ENCODE measurements at regions not wholly inside any gene's neighbourhood (a gene's known extent, or its start where the extent isn't known, plus 50 kb on each side); places are given as distances from the start of the nearest gene placed in this dataset.

DNA sequence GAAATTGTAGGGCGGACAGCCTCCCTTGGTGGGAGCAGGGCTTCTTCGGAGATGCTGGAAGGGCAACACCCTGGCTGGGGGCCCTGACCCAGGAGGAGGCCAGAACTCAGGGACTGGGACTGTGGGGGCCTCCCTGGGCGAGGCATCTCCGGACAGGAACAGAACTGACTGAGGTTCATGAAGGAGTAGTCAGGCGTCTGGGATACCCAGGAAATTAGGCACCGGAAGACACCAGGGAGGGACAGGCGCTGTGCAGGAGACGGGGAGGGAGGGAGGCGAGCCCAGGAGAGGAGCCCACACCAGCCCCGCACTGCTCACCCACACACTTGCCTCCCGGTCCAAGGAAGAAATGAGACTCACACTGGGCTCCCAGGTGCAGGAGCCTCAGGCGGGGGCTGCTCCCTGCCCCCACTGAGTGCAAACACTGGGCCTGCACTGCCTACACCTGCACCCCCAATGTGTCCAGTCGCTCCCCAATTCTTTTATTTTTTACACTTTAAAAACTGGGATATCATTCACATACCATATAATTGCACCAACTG lies 262.6 kb upstream of the SFSWAP start:
- DNase-seq (no peak), ATAC-seq (ENCODE audit: insufficient read depth, low FRiP score) (no peak)
- TF ChIP-seq, protein P1, sequence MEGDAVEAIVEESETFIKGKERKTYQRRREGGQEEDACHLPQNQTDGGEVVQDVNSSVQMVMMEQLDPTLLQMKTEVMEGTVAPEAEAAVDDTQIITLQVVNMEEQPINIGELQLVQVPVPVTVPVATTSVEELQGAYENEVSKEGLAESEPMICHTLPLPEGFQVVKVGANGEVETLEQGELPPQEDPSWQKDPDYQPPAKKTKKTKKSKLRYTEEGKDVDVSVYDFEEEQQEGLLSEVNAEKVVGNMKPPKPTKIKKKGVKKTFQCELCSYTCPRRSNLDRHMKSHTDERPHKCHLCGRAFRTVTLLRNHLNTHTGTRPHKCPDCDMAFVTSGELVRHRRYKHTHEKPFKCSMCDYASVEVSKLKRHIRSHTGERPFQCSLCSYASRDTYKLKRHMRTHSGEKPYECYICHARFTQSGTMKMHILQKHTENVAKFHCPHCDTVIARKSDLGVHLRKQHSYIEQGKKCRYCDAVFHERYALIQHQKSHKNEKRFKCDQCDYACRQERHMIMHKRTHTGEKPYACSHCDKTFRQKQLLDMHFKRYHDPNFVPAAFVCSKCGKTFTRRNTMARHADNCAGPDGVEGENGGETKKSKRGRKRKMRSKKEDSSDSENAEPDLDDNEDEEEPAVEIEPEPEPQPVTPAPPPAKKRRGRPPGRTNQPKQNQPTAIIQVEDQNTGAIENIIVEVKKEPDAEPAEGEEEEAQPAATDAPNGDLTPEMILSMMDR (IDR thresholded peaks at IDR 0.05; ENCODE audit: control extremely low read depth, extremely low read depth), result no peak
- Histone ChIP-seq H3K9ac (ENCODE audit: insufficient read depth in 1 of 2, low read length in 2 of 2) (no peak overlapping the region), H3K4me1 (ENCODE audit: control insufficient read depth in 5 of 5, insufficient read depth in 5 of 5, low read length in 5 of 5) (no peaks in the 10 kb centered on the region), H3K36me3 (ENCODE audit: control insufficient read depth in 4 of 4, insufficient read depth in 4 of 4, low read length in 4 of 4) (no peaks in the 10 kb centered on the region), H3K4me3 (no peak overlapping the region), H3K27me3 (ENCODE audit: control insufficient read depth in 3 of 3, insufficient read depth in 3 of 3, low read length in 2 of 3) (peaks cover 0 to 4% (median 0%) of the 10 kb centered on the region in 3 donors), H3K27ac (ENCODE audit: low read depth in 1 of 2, low read length in 1 of 2) (no peak overlapping the region), H3K9me3 (ENCODE audit: control insufficient read depth in 4 of 4, insufficient read depth in 3 of 4, low read length in 3 of 4) (peaks cover 0 to 8% (median 4%) of the 10 kb centered on the region in 4 donors)
- WGBS, 2 donors, result 82 to 86% methylated on average over 13 of the region's 13 CpGs

DNA sequence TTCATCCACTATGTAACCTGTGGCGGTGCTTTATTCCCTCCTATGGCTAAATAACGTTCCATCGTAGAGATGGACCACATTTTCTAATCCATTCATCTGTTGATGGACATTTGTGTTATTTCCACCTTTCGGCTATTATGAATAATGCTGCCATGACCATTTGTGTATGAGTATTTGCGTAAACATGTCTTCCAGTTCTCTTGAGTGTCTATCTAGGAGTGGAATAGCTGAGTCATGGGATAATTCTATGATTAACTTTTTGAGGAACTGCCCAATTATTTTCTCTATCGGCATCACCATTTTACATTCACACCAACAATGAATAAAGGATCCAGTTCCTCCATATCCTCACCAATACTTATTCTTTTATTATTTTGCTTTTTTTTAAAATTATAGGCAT lies 261.9 kb upstream of the SFSWAP start:
- H3K36me3 ChIP-seq (ENCODE audit: control insufficient read depth in 4 of 4, insufficient read depth in 4 of 4, low read length in 4 of 4), result no peaks in the 10 kb centered on the region
- H3K27ac ChIP-seq (ENCODE audit: low read depth in 1 of 2, low read length in 1 of 2), result no peak overlapping the region
- peaks cover 0 to 8% (median 4%) of the 10 kb centered on the region in 4 donors for H3K9me3 ChIP-seq (ENCODE audit: control insufficient read depth in 4 of 4, insufficient read depth in 3 of 4, low read length in 3 of 4)
- peaks cover 0 to 4% (median 0%) of the 10 kb centered on the region in 3 donors for H3K27me3 ChIP-seq (ENCODE audit: control insufficient read depth in 3 of 3, insufficient read depth in 3 of 3, low read length in 2 of 3)
- no peak overlapping the region for H3K9ac ChIP-seq (ENCODE audit: insufficient read depth in 1 of 2, low read length in 2 of 2)
- H3K4me1 ChIP-seq (ENCODE audit: control insufficient read depth in 5 of 5, insufficient read depth in 5 of 5, low read length in 5 of 5), result no peaks in the 10 kb centered on the region
- TF ChIP-seq, protein P1 (IDR thresholded peaks at IDR 0.05; ENCODE audit: control extremely low read depth, extremely low read depth), result no peak
- no peak for ATAC-seq (ENCODE audit: insufficient read depth, low FRiP score)
- 91 to 96% methylated on average over 6 of the region's 6 CpGs for WGBS, 2 donors
- H3K4me3 ChIP-seq, result no peak overlapping the region
- DNase-seq, result no peak

DNA sequence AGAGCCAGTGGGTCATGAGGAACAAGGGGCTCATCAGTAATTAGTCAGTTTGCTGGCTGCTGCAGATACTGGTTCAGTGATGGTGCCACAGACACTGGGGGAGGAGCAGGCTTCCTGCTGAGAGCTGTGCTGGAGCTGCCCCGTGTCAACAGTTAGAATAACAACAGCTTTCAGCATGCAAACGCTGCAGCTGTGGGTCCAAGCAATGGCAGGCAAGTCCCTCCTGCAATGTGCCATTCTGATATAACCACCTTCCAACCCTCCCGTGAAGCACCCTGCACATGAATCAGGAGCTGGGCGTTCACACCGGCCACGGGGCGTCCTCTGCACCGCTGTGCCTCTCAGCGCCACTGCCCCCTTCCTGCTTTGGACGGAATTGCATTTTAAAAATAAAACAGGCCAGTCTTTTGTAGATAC lies 258.4 kb upstream of the SFSWAP start:
- Histone ChIP-seq H3K27me3 (ENCODE audit: control insufficient read depth in 3 of 3, insufficient read depth in 3 of 3, low read length in 2 of 3) (no peaks in the 10 kb centered on the region), H3K9me3 (ENCODE audit: control insufficient read depth in 4 of 4, insufficient read depth in 3 of 4, low read length in 3 of 4) (peaks cover 0 to 8% (median 5%) of the 10 kb centered on the region in 4 donors), H3K36me3 (ENCODE audit: control insufficient read depth in 4 of 4, insufficient read depth in 4 of 4, low read length in 4 of 4) (no peaks in the 10 kb centered on the region), H3K27ac (ENCODE audit: low read depth in 1 of 2, low read length in 1 of 2) (no peak overlapping the region), H3K4me1 (ENCODE audit: control insufficient read depth in 5 of 5, insufficient read depth in 5 of 5, low read length in 5 of 5) (no peaks in the 10 kb centered on the region), H3K9ac (ENCODE audit: insufficient read depth in 1 of 2, low read length in 2 of 2) (no peak overlapping the region), H3K4me3 (no peak overlapping the region)
- WGBS, 2 donors, result 4 to 5% methylated on average over 10 of the region's 10 CpGs
- ATAC-seq (ENCODE audit: insufficient read depth, low FRiP score) (no peak), DNase-seq (no peak)
- TF ChIP-seq, protein P1 (IDR thresholded peaks at IDR 0.05; ENCODE audit: control extremely low read depth, extremely low read depth), result peak; percentile 21
